ENCODE measurements at regions not wholly inside any gene's neighbourhood (a gene's known extent, or its start where the extent isn't known, plus 50 kb on each side); places are given as distances from the start of the nearest gene placed in this dataset.

GRCh38 chr2:46828135-46828438 lies 87.5 kb downstream of the MCFD2 start:
- H3K27me3 ChIP-seq, result no peaks in the 10 kb centered on the region
- 89 to 100% (median 95%) methylated on average over 3 of the region's 3 CpGs for WGBS, 5 donors
- H3K9me3 ChIP-seq, result no peaks in the 10 kb centered on the region
- no peak for TF ChIP-seq POLR2AphosphoS5 (IDR thresholded peaks at IDR 0.05)
- TF ChIP-seq, protein P1, sequence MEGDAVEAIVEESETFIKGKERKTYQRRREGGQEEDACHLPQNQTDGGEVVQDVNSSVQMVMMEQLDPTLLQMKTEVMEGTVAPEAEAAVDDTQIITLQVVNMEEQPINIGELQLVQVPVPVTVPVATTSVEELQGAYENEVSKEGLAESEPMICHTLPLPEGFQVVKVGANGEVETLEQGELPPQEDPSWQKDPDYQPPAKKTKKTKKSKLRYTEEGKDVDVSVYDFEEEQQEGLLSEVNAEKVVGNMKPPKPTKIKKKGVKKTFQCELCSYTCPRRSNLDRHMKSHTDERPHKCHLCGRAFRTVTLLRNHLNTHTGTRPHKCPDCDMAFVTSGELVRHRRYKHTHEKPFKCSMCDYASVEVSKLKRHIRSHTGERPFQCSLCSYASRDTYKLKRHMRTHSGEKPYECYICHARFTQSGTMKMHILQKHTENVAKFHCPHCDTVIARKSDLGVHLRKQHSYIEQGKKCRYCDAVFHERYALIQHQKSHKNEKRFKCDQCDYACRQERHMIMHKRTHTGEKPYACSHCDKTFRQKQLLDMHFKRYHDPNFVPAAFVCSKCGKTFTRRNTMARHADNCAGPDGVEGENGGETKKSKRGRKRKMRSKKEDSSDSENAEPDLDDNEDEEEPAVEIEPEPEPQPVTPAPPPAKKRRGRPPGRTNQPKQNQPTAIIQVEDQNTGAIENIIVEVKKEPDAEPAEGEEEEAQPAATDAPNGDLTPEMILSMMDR (IDR thresholded peaks at IDR 0.05), result no peak
- TF ChIP-seq EP300 (IDR thresholded peaks at IDR 0.05), result no peak
- TF ChIP-seq POLR2A (IDR thresholded peaks at IDR 0.05), result no peak
- no peak overlapping the region for H3K27ac ChIP-seq
- no peaks in the 10 kb centered on the region for H3K36me3 ChIP-seq
- no peak for DNase-seq
- H3K4me3 ChIP-seq, result no peak overlapping the region
- intact Hi-C loops (cut with DNase I; ENCODE audit: low total_unique reads), result no loop called here
- peaks cover 0 to 4% (median 0%) of the 10 kb centered on the region in 4 donors for H3K4me1 ChIP-seq

GRCh38 chr2:46827274-46828134 lies 88.1 kb downstream of the MCFD2 start:
- DNase-seq, result no peak
- H3K27me3 ChIP-seq, result no peaks in the 10 kb centered on the region
- TF ChIP-seq, protein P1 (IDR thresholded peaks at IDR 0.05), result no peak
- no peak for TF ChIP-seq POLR2A (IDR thresholded peaks at IDR 0.05)
- TF ChIP-seq POLR2AphosphoS5 (IDR thresholded peaks at IDR 0.05), result no peak
- no peak for TF ChIP-seq EP300 (IDR thresholded peaks at IDR 0.05)
- H3K27ac ChIP-seq, result no peak overlapping the region
- intact Hi-C loops (cut with DNase I; ENCODE audit: low total_unique reads), result no loop called here
- H3K4me1 ChIP-seq, result peaks cover 0 to 4% (median 0%) of the 10 kb centered on the region in 4 donors
- no peaks in the 10 kb centered on the region for H3K9me3 ChIP-seq
- H3K4me3 ChIP-seq, result no peak overlapping the region
- 80 to 99% (median 90%) methylated on average over 10 to 12 of the region's 12 CpGs for WGBS, 5 donors
- H3K36me3 ChIP-seq, result no peaks in the 10 kb centered on the region

GRCh38 chr2:46826569-46827245 lies 88.9 kb downstream of the MCFD2 start:
- DNase-seq, result no peak
- H3K36me3 ChIP-seq, result no peaks in the 10 kb centered on the region
- peaks cover 0 to 4% (median 0%) of the 10 kb centered on the region in 4 donors for H3K4me1 ChIP-seq
- 67 to 86% (median 72%) methylated on average over 8 to 15 of the region's 15 CpGs for WGBS, 5 donors
- no peak overlapping the region for H3K27ac ChIP-seq
- intact Hi-C loops (cut with DNase I; ENCODE audit: low total_unique reads), result no loop called here
- no peaks in the 10 kb centered on the region for H3K9me3 ChIP-seq
- no peaks in the 10 kb centered on the region for H3K27me3 ChIP-seq
- TF ChIP-seq POLR2AphosphoS5 (IDR thresholded peaks at IDR 0.05) (no peak), EP300 (IDR thresholded peaks at IDR 0.05) (no peak), POLR2A (IDR thresholded peaks at IDR 0.05) (no peak)
- TF ChIP-seq, protein P1 (IDR thresholded peaks at IDR 0.05), result no peak
- H3K4me3 ChIP-seq, result no peak overlapping the region

GRCh38 chr2:46825939-46826568 lies 89.6 kb downstream of the MCFD2 start:
- H3K9me3 ChIP-seq, result no peaks in the 10 kb centered on the region
- H3K27ac ChIP-seq, result no peak overlapping the region
- TF ChIP-seq POLR2A (IDR thresholded peaks at IDR 0.05) (no peak), POLR2AphosphoS5 (IDR thresholded peaks at IDR 0.05) (no peak), EP300 (IDR thresholded peaks at IDR 0.05) (no peak)
- TF ChIP-seq, protein P1 (IDR thresholded peaks at IDR 0.05), result no peak
- no peak for DNase-seq
- H3K4me3 ChIP-seq, result no peak overlapping the region
- H3K27me3 ChIP-seq, result no peaks in the 10 kb centered on the region
- H3K36me3 ChIP-seq, result no peaks in the 10 kb centered on the region
- intact Hi-C loops (cut with DNase I; ENCODE audit: low total_unique reads), result no loop called here
- WGBS, 5 donors, result 93 to 96% (median 94%) methylated on average over 11 of the region's 11 CpGs
- peaks cover 0 to 4% (median 0%) of the 10 kb centered on the region in 4 donors for H3K4me1 ChIP-seq
